VCaP (cell line): ENCODE measurements at regions not wholly inside any gene's neighbourhood (a gene's known extent, or its start where the extent isn't known, plus 50 kb on each side); places are given as distances from the start of the nearest gene placed in this dataset.
"Not testable (repeated sequence)": the region's sequence is repeated elsewhere in the genome, so short reads cannot be mapped to it uniquely, and the experiment has no call there.

Experiments used
- H3K27ac ChIP-seq: fragments of 450-650 bp; 2 replicates; pipeline ENCODE4 v1.5.1; 2017
- CTCF ChIP-seq: fragments of 450-650 bp; conservative IDR thresholded peaks from 2 replicates; pipeline ENCODE4 v1.5.1; 2017; ENCODE audit warnings: mild to moderate bottlenecking, moderate library complexity

- H3K27ac ChIP-seq = no peak overlapping the region
- no peak for TF ChIP-seq CTCF
Observed at GRCh38 chrX:1041091-1041490, 171.4 kb downstream of the CRLF2 start.

DNA sequence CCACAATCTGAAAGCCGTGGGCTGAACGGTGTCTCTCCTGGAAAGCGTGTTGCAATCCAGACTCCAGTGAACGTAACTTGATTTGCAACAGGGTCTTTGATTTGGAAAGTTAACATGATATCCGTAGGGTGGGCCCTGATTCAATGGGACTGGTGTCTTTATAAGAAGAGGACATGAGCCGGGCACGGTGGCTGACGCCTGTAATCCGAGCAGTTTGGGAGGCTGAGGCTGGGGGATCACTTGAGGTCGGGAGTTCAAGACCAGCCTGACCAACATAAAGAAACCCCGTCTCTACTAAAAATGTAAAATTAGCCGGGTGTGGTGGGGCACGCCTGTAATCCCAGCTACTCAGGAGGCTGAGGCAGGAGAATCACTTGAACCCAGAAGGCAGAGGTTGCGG, 176.5 kb downstream of the CRLF2 start:
- not testable (repeated sequence) for H3K27ac ChIP-seq

DNA sequence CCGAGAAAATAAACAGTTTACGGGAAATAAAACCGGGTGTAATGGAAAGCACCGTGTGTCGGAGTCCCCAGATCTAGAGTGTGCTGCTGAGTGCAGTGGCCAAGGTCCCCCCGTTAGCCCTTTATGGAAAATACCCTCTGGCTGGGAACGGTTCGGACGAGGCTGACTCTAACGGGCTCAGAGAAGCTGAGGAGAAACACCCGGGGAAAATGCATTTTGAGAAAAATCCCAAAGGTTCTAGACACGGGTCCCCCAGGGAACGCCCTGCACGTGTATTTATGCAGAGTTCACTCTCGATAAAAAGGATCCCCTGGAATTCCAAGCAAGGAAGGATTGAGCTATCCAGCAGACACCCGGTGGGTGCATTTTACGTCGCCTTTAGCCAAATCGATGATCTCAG, 177.2 kb downstream of the CRLF2 start:
- no peak overlapping the region for H3K27ac ChIP-seq
- TF ChIP-seq CTCF = no peak

GRCh38 chrX:1034717-1035116, 177.7 kb downstream of the CRLF2 start:
- TF ChIP-seq CTCF = no peak
- H3K27ac ChIP-seq = no peak overlapping the region

DNA sequence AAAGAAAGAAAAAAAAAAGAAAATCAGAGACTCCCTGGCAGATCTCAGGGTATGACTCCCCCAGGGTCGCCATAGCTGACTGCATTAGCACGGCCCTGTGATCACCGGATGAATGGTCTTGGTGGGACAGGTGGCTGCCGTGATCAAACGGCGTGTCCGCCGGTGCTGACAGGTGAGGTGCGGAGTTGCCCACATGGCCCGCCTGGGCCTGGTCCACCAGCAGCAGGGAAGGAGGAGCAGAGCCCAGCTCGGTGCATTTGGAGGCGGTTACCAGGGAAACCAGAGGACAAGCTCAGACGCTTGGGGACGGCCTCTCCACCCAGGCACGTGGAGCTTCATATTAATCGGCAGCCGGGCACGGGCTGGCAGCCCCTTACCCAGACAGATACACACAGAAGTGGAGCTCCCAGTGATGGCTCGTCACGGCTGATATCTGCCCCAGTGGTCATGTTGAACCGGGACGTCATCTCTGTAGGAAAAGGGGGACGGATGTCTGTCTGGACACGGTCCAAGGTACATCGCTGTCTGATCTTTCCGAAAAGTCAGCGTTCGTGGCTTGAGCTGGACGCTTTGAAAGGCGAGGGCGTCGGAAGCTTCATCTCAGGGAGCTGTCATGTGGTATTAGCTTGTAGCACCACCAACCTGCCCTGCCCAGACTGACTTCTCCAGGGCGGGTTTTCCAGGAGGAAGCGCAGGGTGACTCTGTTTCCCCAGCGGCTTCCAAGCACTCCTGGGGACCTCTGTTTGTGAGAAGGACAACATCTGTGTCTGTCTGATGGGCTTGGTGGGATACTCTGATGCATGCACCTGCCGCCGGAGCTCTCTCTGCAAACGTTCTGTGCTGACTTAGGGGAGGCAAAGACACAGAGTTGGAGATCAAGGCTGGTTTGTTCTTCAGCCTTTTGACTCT, 180.7 kb downstream of the CRLF2 start:
- no peak for TF ChIP-seq CTCF
- no peak overlapping the region for H3K27ac ChIP-seq

DNA sequence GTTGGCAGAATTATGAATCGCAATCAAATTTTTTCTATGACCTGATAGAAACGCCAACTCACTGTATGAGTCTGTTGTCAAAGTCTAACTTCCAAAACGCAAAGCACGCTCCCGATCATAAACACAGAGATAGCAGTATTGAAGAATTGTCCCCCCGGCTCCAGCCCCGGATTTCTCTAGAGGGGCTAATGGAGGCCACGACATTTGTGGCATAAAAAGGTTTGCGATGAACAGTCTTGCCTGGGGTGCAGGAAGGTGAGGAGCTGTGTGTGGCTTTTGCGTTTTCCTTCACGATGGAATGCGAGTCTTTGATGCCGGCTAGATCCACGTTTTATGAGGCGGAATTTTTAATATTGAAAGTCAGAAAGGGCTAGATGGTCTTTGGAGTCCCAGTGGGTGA, 183.0 kb downstream of the CRLF2 start:
- no peak for TF ChIP-seq CTCF
- no peak overlapping the region for H3K27ac ChIP-seq

GRCh38 chrX:1027680-1028079, 184.8 kb downstream of the CRLF2 start:
- no peak overlapping the region for H3K27ac ChIP-seq
- no peak for TF ChIP-seq CTCF

DNA sequence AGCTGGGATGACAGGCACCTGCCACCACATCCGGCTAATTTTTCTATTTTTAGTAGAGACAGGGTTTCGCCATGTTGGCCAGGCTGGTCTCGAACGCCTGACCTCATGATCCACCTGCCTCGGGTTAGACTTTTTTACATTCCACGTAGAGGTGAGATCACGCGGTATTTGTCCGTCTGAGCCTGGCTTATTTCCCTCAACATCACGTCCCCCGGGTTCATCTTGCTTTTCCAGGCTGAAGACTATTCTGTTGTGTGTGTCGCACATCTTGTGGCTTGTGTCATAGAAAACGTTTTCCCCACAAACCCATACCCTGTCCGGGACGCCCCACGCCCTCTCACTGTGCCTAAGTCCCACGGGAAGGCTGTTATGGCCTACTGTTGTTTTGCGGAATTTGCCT, 185.3 kb downstream of the CRLF2 start:
- TF ChIP-seq CTCF = no peak
- H3K27ac ChIP-seq = no peak overlapping the region
